ENCODE measurements at regions not wholly inside any gene's neighbourhood (a gene's known extent, or its start where the extent isn't known, plus 50 kb on each side); places are given as distances from the start of the nearest gene placed in this dataset.

- DNase-seq, result no peak
- Histone ChIP-seq H4K5ac (ENCODE audit: low read depth, low read length) (no peak overlapping the region), H3K4me1 (ENCODE audit: control insufficient read depth, insufficient read depth, low read length) (no peaks in the 10 kb centered on the region), H3K27ac (ENCODE audit: insufficient read depth, low read length) (no peak overlapping the region), H2BK15ac (ENCODE audit: low read depth, low read length) (no peak overlapping the region), H3K36me3 (ENCODE audit: control insufficient read depth, insufficient read depth, low read length) (no peaks in the 10 kb centered on the region), H2BK5ac (ENCODE audit: low read depth, low read length, poor library complexity, severe bottlenecking) (no peak overlapping the region), H2BK120ac (ENCODE audit: low read depth, low read length) (no peak overlapping the region), H3K4ac (ENCODE audit: low read depth, low read length) (no peak overlapping the region), H3K56ac (ENCODE audit: extremely low read depth, insufficient read depth, low read length) (no peak overlapping the region), H3K9me3 (ENCODE audit: control insufficient read depth, insufficient read depth, low read length) (peaks cover 11% of the 10 kb centered on the region), H3K79me1 (ENCODE audit: low read depth in 1 of 2, low read length in 2 of 2) (no peaks in the 10 kb centered on the region), H3K9ac (ENCODE audit: low read depth, low read length) (no peak overlapping the region), H2AK9ac (replicated peaks; ENCODE audit: low read depth, low read length, poor library complexity) (no peak overlapping the region), H4K8ac (ENCODE audit: low read depth in 2 of 2, low read length in 2 of 2) (no peak overlapping the region), H3K27me3 (ENCODE audit: control insufficient read depth, insufficient read depth, low read length) (no peaks in the 10 kb centered on the region), H4K20me1 (ENCODE audit: insufficient read depth, low read length) (no peaks in the 10 kb centered on the region), H3K23ac (ENCODE audit: low read depth, low read length) (no peak overlapping the region), H3K4me2 (ENCODE audit: low read depth, low read length) (no peak overlapping the region), H3K9me1 (ENCODE audit: insufficient read depth, low read length) (no peaks in the 10 kb centered on the region), H3K14ac (replicated peaks; ENCODE audit: low read depth, low read length) (no peak overlapping the region), H3K4me3 (ENCODE audit: insufficient read depth, low read depth, low read length) (no peak overlapping the region), H2AFZ (replicated peaks; ENCODE audit: low read length, poor library complexity) (no peak overlapping the region), H4K91ac (ENCODE audit: insufficient read depth, low read depth, low read length) (no peak overlapping the region), H2BK20ac (ENCODE audit: low read depth, low read length) (no peak overlapping the region), H2AK5ac (ENCODE audit: low read depth, low read length) (no peak overlapping the region), H3K18ac (ENCODE audit: low read depth, low read length) (no peak overlapping the region)
- intact Hi-C loops (cut with micrococcal nuclease), result no loop called here
- dilution Hi-C loops (cut with HindIII; ENCODE audit: low sequenced_read_pairs, unreplicated experiment), result no loop called here
- ChIA-PET CTCF (no interaction called here), POLR2A (ENCODE audit: unreplicated experiment) (no interaction called here)
- ATAC-seq (ENCODE audit: low read depth), result no peak
- no TSS peak for BruUV-seq (replicated peaks)
- WGBS, 2 experiments (ENCODE audit: extremely low coverage in 2 of 2, insufficient read length in 1 of 2), result no CpG with 5 or more reads among the region's 4 CpGs
- in situ Hi-C loops (cut with MboI; ENCODE audit: low sequenced_read_pairs), result no loop called here
- TF ChIP-seq RCOR1 (IDR thresholded peaks at IDR 0.05; ENCODE audit: insufficient replicate concordance, low read length) (no peak), USF2 (IDR thresholded peaks at IDR 0.05; ENCODE audit: low read depth, low read length) (no peak), RAD21 (IDR thresholded peaks at IDR 0.05; ENCODE audit: low read length) (no peak), MAZ (IDR thresholded peaks at IDR 0.05; ENCODE audit: borderline replicate concordance, low read depth, low read length) (no peak), CEBPB (IDR thresholded peaks at IDR 0.05; ENCODE audit: low read depth, low read length) (no peak), ELK1 (IDR thresholded peaks at IDR 0.05; ENCODE audit: borderline replicate concordance, low read depth, low read length) (no peak), MXI1 (IDR thresholded peaks at IDR 0.05; ENCODE audit: borderline replicate concordance, low read depth, low read length) (no peak), POLR2A (IDR thresholded peaks at IDR 0.05; ENCODE audit: low read depth, low read length) (no peak), CTCF (conservative IDR thresholded peaks at IDR 0.05; ENCODE audit: low read depth, low read length) (no peak), RFX5 (IDR thresholded peaks at IDR 0.05; ENCODE audit: low read depth, low read length) (no peak), NFE2L2 (IDR thresholded peaks at IDR 0.05; ENCODE audit: low read depth, low read length) (no peak)
Observed at GRCh38 chr3:182172534-182172933, 460.8 kb downstream of the SOX2 start.
